NB4 (cell line): ENCODE measurements at regions not wholly inside any gene's neighbourhood (a gene's known extent, or its start where the extent isn't known, plus 50 kb on each side); places are given as distances from the start of the nearest gene placed in this dataset.
A peak's percentile ranks its signal among the peaks of the same experiment; 100 is the strongest.

Source experiments
- DNase-seq: peaks from one replicate; pipeline ENCODE4 v3.0.0; 2010; ENCODE audit warnings: low read depth
- H3K4me3 ChIP-seq: one replicate; pipeline ENCODE4 v1.5.1; 2011; ENCODE audit warnings: mild to moderate bottlenecking, low read depth, low read length, moderate library complexity
- CTCF ChIP-seq: IDR thresholded peaks from one replicate; pipeline ENCODE4 v1.5.1; 2012; ENCODE audit warnings: low read depth, low read length
- MAX ChIP-seq: IDR thresholded peaks from 2 replicates; pipeline ENCODE4 v1.6.1; 2011; ENCODE audit warnings: low read depth, low read length
- MYC ChIP-seq: IDR thresholded peaks from 2 replicates; pipeline ENCODE4 v1.6.1; 2011; ENCODE audit warnings: low read depth, low read length
- POLR2A ChIP-seq: IDR thresholded peaks from 2 replicates; pipeline ENCODE4 v1.6.1; 2011; ENCODE audit warnings: mild to moderate bottlenecking; ENCODE audit not compliant: insufficient read length; ENCODE audit errors: extremely low read depth

GRCh38 chr21:34022627-34023335 is 50.6 kb upstream of the MRPS6 start:
- TF ChIP-seq MYC = peak; percentile 80
- no peak for TF ChIP-seq CTCF
- peak; percentile 86 for TF ChIP-seq MAX
- no peak for TF ChIP-seq POLR2A
- no peak overlapping the region for H3K4me3 ChIP-seq
- peak; percentile 95 for DNase-seq

DNA sequence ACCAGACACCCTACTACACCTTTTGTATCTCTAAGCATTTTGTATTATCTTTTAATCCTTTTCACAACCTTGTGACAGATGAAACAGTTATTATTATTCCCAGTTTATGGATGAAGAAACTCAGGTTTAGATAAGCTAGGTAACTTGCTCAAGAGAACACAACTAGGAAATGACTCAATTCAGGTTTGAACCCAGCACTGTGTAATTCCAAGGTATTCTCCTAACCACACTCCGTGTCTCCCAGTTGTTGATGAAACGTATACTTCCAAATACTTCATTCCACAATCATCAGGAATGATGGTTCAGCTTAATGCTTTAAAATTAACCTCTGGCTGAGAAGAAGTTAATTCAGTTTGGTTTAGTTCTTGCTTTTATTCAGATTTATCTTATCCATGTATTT is 51.7 kb upstream of the MRPS6 start:
- no peak overlapping the region for H3K4me3 ChIP-seq
- TF ChIP-seq MYC (no peak), CTCF (no peak), POLR2A (no peak), MAX (no peak)
- no peak for DNase-seq

DNA sequence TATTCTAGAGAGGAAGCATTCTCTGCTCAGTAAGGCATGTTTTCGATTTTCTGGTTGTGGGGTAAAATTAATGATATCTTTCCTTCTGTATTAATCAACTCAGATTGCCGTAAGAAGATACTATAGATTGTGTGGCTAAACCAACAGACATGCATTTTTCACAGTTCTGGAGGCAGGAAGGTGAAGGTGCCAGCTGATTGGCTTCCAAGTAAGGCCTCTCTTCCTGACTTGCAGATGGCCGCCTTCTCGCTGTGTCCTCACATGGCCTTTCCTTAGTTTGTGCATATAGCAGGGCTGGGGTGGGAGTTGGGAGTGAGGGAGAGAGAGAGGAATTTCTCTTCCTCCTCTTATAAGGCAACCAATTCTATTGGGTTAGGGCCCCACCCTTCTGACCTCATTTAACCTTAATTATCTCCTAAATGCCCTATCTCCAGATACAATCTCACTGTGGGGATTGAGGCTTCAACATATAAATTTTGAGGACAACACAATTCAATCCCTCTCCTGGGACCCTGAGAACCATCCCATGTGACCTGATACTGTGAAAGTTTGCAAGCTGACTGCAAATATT is 52.3 kb upstream of the MRPS6 start:
- TF ChIP-seq CTCF (no peak), POLR2A (no peak), MYC (no peak), MAX (no peak)
- DNase-seq = peak; percentile 23
- H3K4me3 ChIP-seq = no peak overlapping the region

DNA sequence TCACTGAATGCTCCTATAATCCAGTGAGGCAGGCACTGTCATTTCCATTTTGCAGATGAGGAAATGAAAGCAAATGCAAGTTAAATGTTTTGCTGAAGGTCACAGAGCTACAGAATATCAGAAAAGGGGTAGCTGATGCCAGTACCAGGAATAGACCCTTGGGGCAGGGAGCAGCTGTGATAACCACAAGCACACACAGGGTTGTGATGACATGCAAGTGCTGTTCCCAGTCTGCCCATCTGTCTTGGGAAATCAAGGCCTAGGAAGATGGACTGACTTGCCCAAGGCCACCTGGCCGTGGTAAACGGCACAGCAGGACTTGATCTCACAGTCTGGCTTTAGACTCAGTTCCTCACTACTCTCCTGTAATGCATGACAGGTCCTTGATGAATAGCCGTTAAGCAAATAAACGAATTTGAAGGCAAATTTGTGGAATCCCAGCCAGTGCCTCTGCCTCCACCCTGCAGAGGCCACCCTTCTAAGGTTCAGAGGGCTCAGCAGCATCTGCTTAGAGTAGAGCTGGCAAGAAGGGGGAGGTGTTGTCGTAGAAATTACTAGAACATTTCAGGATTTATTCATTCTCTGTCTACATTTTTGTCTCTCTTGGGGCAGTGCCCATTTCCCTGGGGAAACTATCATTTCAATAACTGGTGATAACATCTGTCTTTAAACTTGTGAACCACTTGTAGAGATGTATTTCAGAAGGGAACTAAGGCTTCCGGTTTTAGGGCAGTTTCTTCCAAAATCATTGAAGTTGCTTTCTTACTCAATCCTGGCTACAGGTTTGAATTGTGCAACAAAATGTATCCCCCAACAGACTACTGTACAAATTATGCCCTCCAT is 53.2 kb upstream of the MRPS6 start:
- DNase-seq = peak; percentile 89
- H3K4me3 ChIP-seq = no peak overlapping the region
- TF ChIP-seq POLR2A (no peak), MYC (no peak), CTCF (no peak), MAX (no peak)

DNA sequence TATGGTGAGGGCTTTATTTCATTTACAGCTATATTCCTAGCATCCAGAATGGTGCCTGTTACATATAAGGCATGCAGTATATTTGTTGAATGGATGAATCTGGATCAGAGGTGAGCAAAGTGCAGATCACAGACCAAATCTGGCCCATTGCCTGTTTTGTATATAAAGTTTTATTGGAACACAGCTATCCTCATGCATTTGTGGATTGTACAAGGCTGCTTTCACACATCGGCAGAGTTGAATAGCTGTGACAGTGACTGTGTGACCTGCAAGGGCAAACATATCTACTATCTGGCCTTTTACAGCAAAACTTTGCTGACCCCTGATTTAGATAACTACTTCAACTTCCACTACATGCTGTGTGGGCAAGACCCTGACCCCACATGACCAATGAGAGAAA is 54.0 kb upstream of the MRPS6 start:
- no peak for TF ChIP-seq POLR2A
- TF ChIP-seq MAX = no peak
- TF ChIP-seq MYC = no peak
- no peak for TF ChIP-seq CTCF
- no peak overlapping the region for H3K4me3 ChIP-seq
- DNase-seq = no peak
